ENCODE measurements at regions not wholly inside any gene's neighbourhood (a gene's known extent, or its start where the extent isn't known, plus 50 kb on each side); places are given as distances from the start of the nearest gene placed in this dataset.

GRCh38 chr12:124517260-124518050 lies 50.0 kb downstream of the NCOR2 start:
- TF ChIP-seq ZNF274 (IDR thresholded peaks at IDR 0.05; ENCODE audit: low read depth, low read length) = no peak
- H3K4me3 ChIP-seq (ENCODE audit: low read length) = no peak overlapping the region

GRCh38 chr12:124516850-124517249 lies 50.6 kb downstream of the NCOR2 start:
- H3K4me3 ChIP-seq (ENCODE audit: low read length) = no peak overlapping the region
- TF ChIP-seq ZNF274 (IDR thresholded peaks at IDR 0.05; ENCODE audit: low read depth, low read length) = no peak

GRCh38 chr12:124515981-124516380 lies 51.4 kb downstream of the NCOR2 start:
- no peak overlapping the region for H3K4me3 ChIP-seq (ENCODE audit: low read length)
- TF ChIP-seq ZNF274 (IDR thresholded peaks at IDR 0.05; ENCODE audit: low read depth, low read length) = no peak

- no peak overlapping the region for H3K4me3 ChIP-seq (ENCODE audit: low read length)
- no peak for TF ChIP-seq ZNF274 (IDR thresholded peaks at IDR 0.05; ENCODE audit: low read depth, low read length)
These were observed 52.1 kb downstream of the NCOR2 start for GRCh38 chr12:124514996-124515932.

- TF ChIP-seq ZNF274 (IDR thresholded peaks at IDR 0.05; ENCODE audit: low read depth, low read length) = no peak
- no peak overlapping the region for H3K4me3 ChIP-seq (ENCODE audit: low read length)
These were observed 53.0 kb downstream of the NCOR2 start for GRCh38 chr12:124514145-124514995.

- H3K4me3 ChIP-seq (ENCODE audit: low read length) = no peak overlapping the region
- no peak for TF ChIP-seq ZNF274 (IDR thresholded peaks at IDR 0.05; ENCODE audit: low read depth, low read length)
These were observed 54.0 kb downstream of the NCOR2 start for GRCh38 chr12:124513297-124513867.

- H3K4me3 ChIP-seq (ENCODE audit: low read length) = no peak overlapping the region
- no peak for TF ChIP-seq ZNF274 (IDR thresholded peaks at IDR 0.05; ENCODE audit: low read depth, low read length)
These were observed 54.6 kb downstream of the NCOR2 start for GRCh38 chr12:124512667-124513296.

- no peak overlapping the region for H3K4me3 ChIP-seq (ENCODE audit: low read length)
- no peak for TF ChIP-seq ZNF274 (IDR thresholded peaks at IDR 0.05; ENCODE audit: low read depth, low read length)
These were observed 56.0 kb downstream of the NCOR2 start for GRCh38 chr12:124511259-124511985.

- H3K4me3 ChIP-seq (ENCODE audit: low read length) = no peak overlapping the region
- TF ChIP-seq ZNF274 (IDR thresholded peaks at IDR 0.05; ENCODE audit: low read depth, low read length) = no peak
These were observed 57.0 kb downstream of the NCOR2 start for GRCh38 chr12:124510301-124510970.

- no peak for TF ChIP-seq ZNF274 (IDR thresholded peaks at IDR 0.05; ENCODE audit: low read depth, low read length)
- no peak overlapping the region for H3K4me3 ChIP-seq (ENCODE audit: low read length)
These were observed 57.6 kb downstream of the NCOR2 start for GRCh38 chr12:124509676-124510300.

GRCh38 chr12:124509300-124509675 lies 58.1 kb downstream of the NCOR2 start:
- no peak for TF ChIP-seq ZNF274 (IDR thresholded peaks at IDR 0.05; ENCODE audit: low read depth, low read length)
- no peak overlapping the region for H3K4me3 ChIP-seq (ENCODE audit: low read length)

Measured in GM08714 (cell line).